ENCODE measurements at regions not wholly inside any gene's neighbourhood (a gene's known extent, or its start where the extent isn't known, plus 50 kb on each side); places are given as distances from the start of the nearest gene placed in this dataset.

DNA sequence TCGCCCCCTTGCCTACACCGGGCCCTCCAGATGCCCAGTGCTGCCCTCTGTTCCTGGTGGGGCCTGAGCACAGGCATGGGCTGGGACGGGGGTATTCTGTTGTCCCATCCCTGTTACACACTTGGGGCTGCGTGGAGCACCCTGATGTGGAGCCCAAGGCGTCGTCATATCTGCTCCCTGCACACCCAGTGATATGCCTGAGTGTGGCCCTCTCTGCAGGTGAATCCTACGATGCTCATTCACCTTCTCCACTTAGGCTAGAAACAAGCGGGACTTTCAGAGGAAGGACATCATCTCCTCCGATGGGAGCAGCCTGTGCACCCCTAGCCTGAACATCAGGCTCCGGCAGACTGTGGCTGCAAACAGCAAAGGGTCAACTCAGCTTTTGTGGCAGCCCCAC lies 91.0 kb upstream of the NPTX2 start:
- Mint-ChIP-seq H3K4me3 (no peak overlapping the region), H3K27me3 (ENCODE audit: low read depth in 3 of 3) (peaks cover 0 to 2% (median 1%) of the 10 kb centered on the region in 3 donors), H3K36me3 (no peaks in the 10 kb centered on the region), H3K4me1 (no peaks in the 10 kb centered on the region), H3K9me3 (peaks cover 6 to 39% (median 19%) of the 10 kb centered on the region in 7 donors), H3K27ac (no peak overlapping the region)
- Histone ChIP-seq H3K9me3 (replicated peaks in 1 of 2; ENCODE audit: control insufficient read depth in 1 of 2, insufficient read depth in 1 of 2, low read length in 2 of 2) (peaks cover 0 to 6% of the 10 kb centered on the region in 2 donors), H2AFZ (ENCODE audit: insufficient read depth, low read depth, low read length, poor library complexity, severe bottlenecking) (no peak overlapping the region), H3K27me3 (ENCODE audit: control insufficient read depth in 2 of 2, insufficient read depth in 2 of 2, low read length in 2 of 2) (no peaks in the 10 kb centered on the region), H3K4me3 (replicated peaks in 1 of 3; ENCODE audit: low read depth in 2 of 3, low read length in 3 of 3) (no peak overlapping the region), H3K27ac (ENCODE audit: low read depth in 1 of 2, low read length in 2 of 2) (no peak overlapping the region), H3K4me1 (ENCODE audit: control insufficient read depth in 1 of 2, insufficient read depth in 2 of 2, low read length in 2 of 2) (no peaks in the 10 kb centered on the region), H3K36me3 (replicated peaks in 1 of 2; ENCODE audit: control insufficient read depth in 1 of 2, insufficient read depth in 2 of 2, low read length in 2 of 2) (no peaks in the 10 kb centered on the region), H3K9ac (ENCODE audit: insufficient read depth, low read length, poor library complexity, severe bottlenecking) (no peak overlapping the region), H3K4me2 (replicated peaks; ENCODE audit: extremely low read depth, low read length, poor library complexity, severe bottlenecking) (no peak overlapping the region), H3K79me2 (ENCODE audit: insufficient read depth, low read length) (no peaks in the 10 kb centered on the region), H4K20me1 (ENCODE audit: insufficient read depth, low read length) (no peaks in the 10 kb centered on the region)
- WGBS (ENCODE audit: insufficient coverage) = 96% methylated on average over 10 of the region's 10 CpGs
- no peak for DNase-seq
- TF ChIP-seq CTCF (IDR thresholded peaks at IDR 0.05) = no peak
- intact Hi-C loops (cut with micrococcal nuclease) = no loop called here

DNA sequence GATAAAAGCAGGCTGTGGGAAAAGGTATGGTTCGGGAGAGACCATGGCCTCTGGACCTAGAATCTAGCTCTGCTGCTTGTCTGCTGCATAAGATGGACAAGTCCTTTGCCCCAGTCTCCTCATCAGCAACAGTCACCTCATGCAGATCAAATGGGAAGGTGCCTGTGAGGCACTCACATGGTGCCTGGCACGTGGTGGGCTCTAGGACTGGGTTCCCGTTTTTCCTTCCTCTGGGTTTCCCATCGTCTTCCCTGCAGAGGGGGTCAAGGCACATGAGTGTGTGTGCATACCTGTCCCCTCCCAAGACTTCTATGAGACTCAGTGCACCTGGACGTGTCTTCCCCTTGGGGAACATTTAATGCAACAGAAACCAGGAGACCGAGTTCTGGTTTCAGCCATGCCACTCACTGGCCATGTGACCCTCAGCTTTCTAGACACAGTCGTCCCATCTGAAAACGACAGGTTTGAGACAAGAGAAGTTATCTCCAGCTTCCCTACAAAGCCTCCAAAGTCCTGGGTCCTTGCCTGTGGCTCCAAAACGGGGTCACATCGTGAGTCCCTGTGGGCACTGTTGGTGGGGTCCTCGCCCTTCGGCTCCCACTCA lies 95.9 kb upstream of the NPTX2 start:
- TF ChIP-seq CTCF (IDR thresholded peaks at IDR 0.05) = no peak
- H3K9me3 ChIP-seq (replicated peaks in 1 of 2; ENCODE audit: control insufficient read depth in 1 of 2, insufficient read depth in 1 of 2, low read length in 2 of 2) = peaks cover 0 to 11% of the 10 kb centered on the region in 2 donors
- no peak overlapping the region for H3K4me3 ChIP-seq (replicated peaks in 1 of 3; ENCODE audit: low read depth in 2 of 3, low read length in 3 of 3)
- H3K27me3 Mint-ChIP-seq (ENCODE audit: low read depth in 3 of 3) = peaks cover 0 to 3% (median 2%) of the 10 kb centered on the region in 3 donors
- intact Hi-C loops (cut with micrococcal nuclease) = no loop called here
- H3K9ac ChIP-seq (ENCODE audit: insufficient read depth, low read length, poor library complexity, severe bottlenecking) = no peak overlapping the region
- no peak overlapping the region for H3K4me2 ChIP-seq (replicated peaks; ENCODE audit: extremely low read depth, low read length, poor library complexity, severe bottlenecking)
- no peaks in the 10 kb centered on the region for H4K20me1 ChIP-seq (ENCODE audit: insufficient read depth, low read length)
- H3K79me2 ChIP-seq (ENCODE audit: insufficient read depth, low read length) = no peaks in the 10 kb centered on the region
- H2AFZ ChIP-seq (ENCODE audit: insufficient read depth, low read depth, low read length, poor library complexity, severe bottlenecking) = no peak overlapping the region
- no peaks in the 10 kb centered on the region for H3K36me3 ChIP-seq (replicated peaks in 1 of 2; ENCODE audit: control insufficient read depth in 1 of 2, insufficient read depth in 2 of 2, low read length in 2 of 2)
- H3K4me1 ChIP-seq (ENCODE audit: control insufficient read depth in 1 of 2, insufficient read depth in 2 of 2, low read length in 2 of 2) = no peaks in the 10 kb centered on the region
- H3K4me1 Mint-ChIP-seq = no peaks in the 10 kb centered on the region
- H3K27ac ChIP-seq (ENCODE audit: low read depth in 1 of 2, low read length in 2 of 2) = no peak overlapping the region
- no peaks in the 10 kb centered on the region for H3K27me3 ChIP-seq (ENCODE audit: control insufficient read depth in 2 of 2, insufficient read depth in 2 of 2, low read length in 2 of 2)
- H3K4me3 Mint-ChIP-seq = no peak overlapping the region
- WGBS (ENCODE audit: insufficient coverage) = 87% methylated on average over 11 of the region's 12 CpGs
- peaks cover 3 to 31% (median 14%) of the 10 kb centered on the region in 7 donors for H3K9me3 Mint-ChIP-seq
- H3K36me3 Mint-ChIP-seq = no peaks in the 10 kb centered on the region
- no peak overlapping the region for H3K27ac Mint-ChIP-seq
- DNase-seq = no peak
